Peyer's patch (tissue), 4 donors: ENCODE measurements at regions not wholly inside any gene's neighbourhood (a gene's known extent, or its start where the extent isn't known, plus 50 kb on each side); places are given as distances from the start of the nearest gene placed in this dataset.

Source experiments
- POLR2A ChIP-seq, 2 donors: fragments of 450-650 bp; IDR thresholded peaks; one replicate each; pipeline ENCODE4 v1.5.1; 2017; ENCODE audit warnings: antibody characterized with exemption in 2 of 2, mild to moderate bottlenecking in 2 of 2, moderate library complexity in 2 of 2
- TF ChIP-seq, protein P1 (sequence below), 6 experiments: fragments of 450-650 bp in 4 of 6; fragments of 200-600 bp in 2 of 6; sonication (generic) in 1 of 6; IDR thresholded peaks; one replicate each; pipeline ENCODE4 v1.5.1; 2017 to 2019; ENCODE audit warnings: antibody characterized with exemption in 6 of 6, mild to moderate bottlenecking in 3 of 6, moderate library complexity in 1 of 6

DNA sequence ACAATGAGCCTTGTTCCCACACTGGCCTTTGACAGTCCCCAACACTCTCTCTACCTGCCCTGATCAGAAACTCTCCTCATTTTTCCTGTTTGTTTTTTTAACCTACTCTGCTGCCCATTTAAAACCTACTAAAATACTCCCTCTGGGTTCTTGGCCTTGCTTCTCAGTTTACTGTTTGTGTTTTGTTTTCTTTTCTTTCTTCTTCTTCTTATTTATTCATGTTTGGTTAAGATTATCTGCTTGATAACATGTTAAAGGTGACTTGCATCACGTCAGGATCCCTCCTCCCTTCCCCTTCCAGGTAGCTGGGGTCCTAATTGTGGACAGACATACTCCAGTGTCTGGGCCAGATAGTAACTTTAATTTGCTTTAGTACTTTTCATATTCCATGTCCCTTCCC is 95.0 kb upstream of the KCNA4 start:
- TF ChIP-seq, protein P1, sequence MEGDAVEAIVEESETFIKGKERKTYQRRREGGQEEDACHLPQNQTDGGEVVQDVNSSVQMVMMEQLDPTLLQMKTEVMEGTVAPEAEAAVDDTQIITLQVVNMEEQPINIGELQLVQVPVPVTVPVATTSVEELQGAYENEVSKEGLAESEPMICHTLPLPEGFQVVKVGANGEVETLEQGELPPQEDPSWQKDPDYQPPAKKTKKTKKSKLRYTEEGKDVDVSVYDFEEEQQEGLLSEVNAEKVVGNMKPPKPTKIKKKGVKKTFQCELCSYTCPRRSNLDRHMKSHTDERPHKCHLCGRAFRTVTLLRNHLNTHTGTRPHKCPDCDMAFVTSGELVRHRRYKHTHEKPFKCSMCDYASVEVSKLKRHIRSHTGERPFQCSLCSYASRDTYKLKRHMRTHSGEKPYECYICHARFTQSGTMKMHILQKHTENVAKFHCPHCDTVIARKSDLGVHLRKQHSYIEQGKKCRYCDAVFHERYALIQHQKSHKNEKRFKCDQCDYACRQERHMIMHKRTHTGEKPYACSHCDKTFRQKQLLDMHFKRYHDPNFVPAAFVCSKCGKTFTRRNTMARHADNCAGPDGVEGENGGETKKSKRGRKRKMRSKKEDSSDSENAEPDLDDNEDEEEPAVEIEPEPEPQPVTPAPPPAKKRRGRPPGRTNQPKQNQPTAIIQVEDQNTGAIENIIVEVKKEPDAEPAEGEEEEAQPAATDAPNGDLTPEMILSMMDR (IDR thresholded peaks at IDR 0.05), result no peak
- no peak for TF ChIP-seq POLR2A (IDR thresholded peaks at IDR 0.05)
